Left ventricle myocardium inferior (tissue), 1 donor: ENCODE measurements at regions not wholly inside any gene's neighbourhood (a gene's known extent, or its start where the extent isn't known, plus 50 kb on each side); places are given as distances from the start of the nearest gene placed in this dataset.

Experiments
- DNase-seq: peaks from one replicate; pipeline ENCODE4 v3.0.0-alpha.2; 2020
- H3K27ac ChIP-seq: fragments of 200-600 bp; replicated peaks from 2 replicates; pipeline ENCODE4 v1.8.0; 2021
- H3K27me3 ChIP-seq: fragments of 200-600 bp; 2 replicates; pipeline ENCODE4 v1.8.0; 2021; ENCODE audit warnings: low read depth
- H3K36me3 ChIP-seq: fragments of 200-600 bp; 2 replicates; pipeline ENCODE4 v1.8.0; 2021
- H3K4me1 ChIP-seq: fragments of 200-600 bp; 2 replicates; pipeline ENCODE4 v1.8.0; 2021
- H3K4me3 ChIP-seq: fragments of 200-600 bp; 2 replicates; pipeline ENCODE4 v1.8.0; 2021; ENCODE audit warnings: mild to moderate bottlenecking, moderate library complexity
- H3K9me3 ChIP-seq: fragments of 200-600 bp; replicated peaks from 2 replicates; pipeline ENCODE4 v1.8.0; 2021
- CTCF ChIP-seq: fragments of 200-600 bp; IDR thresholded peaks from 2 replicates; pipeline ENCODE4 v1.8.0; 2021; ENCODE audit warnings: antibody characterized with exemption, mild to moderate bottlenecking, borderline replicate concordance
- intact Hi-C: fragments of 100-400 bp; cut with micrococcal nuclease; formaldehyde crosslinking; loops from one replicate; pipeline ENCODE4 v1.11.0; 2022
- donor health status: DM: no; HTN: yes; CAD: no; lungs with severe emphysema.

- Histone ChIP-seq H3K36me3 (no peaks in the 10 kb centered on the region), H3K27ac (no peak overlapping the region), H3K27me3 (peaks cover 3% of the 10 kb centered on the region), H3K9me3 (no peaks in the 10 kb centered on the region), H3K4me3 (no peak overlapping the region), H3K4me1 (no peaks in the 10 kb centered on the region)
- intact Hi-C loops: no loop called here
- TF ChIP-seq CTCF: no peak
- DNase-seq: no peak
Measured at GRCh38 chr18:11533942-11534496, 75.4 kb upstream of the SLC35G4 start.

- Histone ChIP-seq H3K4me1 (no peaks in the 10 kb centered on the region), H3K4me3 (no peak overlapping the region), H3K9me3 (no peaks in the 10 kb centered on the region), H3K36me3 (no peaks in the 10 kb centered on the region), H3K27ac (no peak overlapping the region), H3K27me3 (peaks cover 3% of the 10 kb centered on the region)
- TF ChIP-seq CTCF: no peak
- intact Hi-C loops: no loop called here
- DNase-seq: no peak
Measured at GRCh38 chr18:11533513-11533890, 75.9 kb upstream of the SLC35G4 start.

GRCh38 chr18:11532758-11533512 lies 76.5 kb upstream of the SLC35G4 start:
- no peaks in the 10 kb centered on the region for H3K9me3 ChIP-seq
- H3K27ac ChIP-seq: no peak overlapping the region
- no peak for TF ChIP-seq CTCF
- H3K4me1 ChIP-seq: no peaks in the 10 kb centered on the region
- no peak for DNase-seq
- H3K27me3 ChIP-seq: peaks cover 3% of the 10 kb centered on the region
- H3K36me3 ChIP-seq: no peaks in the 10 kb centered on the region
- H3K4me3 ChIP-seq: no peak overlapping the region
- intact Hi-C loops: no loop called here

GRCh38 chr18:11529081-11529480 lies 80.3 kb upstream of the SLC35G4 start:
- peaks cover 10% of the 10 kb centered on the region for H3K27me3 ChIP-seq
- intact Hi-C loops: no loop called here
- H3K4me3 ChIP-seq: no peak overlapping the region
- H3K27ac ChIP-seq: no peak overlapping the region
- H3K36me3 ChIP-seq: no peaks in the 10 kb centered on the region
- H3K4me1 ChIP-seq: no peaks in the 10 kb centered on the region
- TF ChIP-seq CTCF: no peak
- no peak for DNase-seq
- H3K9me3 ChIP-seq: no peaks in the 10 kb centered on the region

GRCh38 chr18:11526675-11527074 lies 82.7 kb upstream of the SLC35G4 start:
- no peak for DNase-seq
- intact Hi-C loops: no loop called here
- Histone ChIP-seq H3K4me3 (no peak overlapping the region), H3K27ac (no peak overlapping the region), H3K27me3 (peaks cover 10% of the 10 kb centered on the region), H3K4me1 (no peaks in the 10 kb centered on the region), H3K9me3 (no peaks in the 10 kb centered on the region), H3K36me3 (no peaks in the 10 kb centered on the region)
- TF ChIP-seq CTCF: no peak
